H1 (cell line): ENCODE measurements at regions not wholly inside any gene's neighbourhood (a gene's known extent, or its start where the extent isn't known, plus 50 kb on each side); places are given as distances from the start of the nearest gene placed in this dataset.

Experiments
- CBX8 ChIP-seq: fragments of 300-800, 300-1000 bp; sonication (generic); IDR thresholded peaks from 2 replicates; pipeline ENCODE4 v1.7.1; 2016; ENCODE audit warnings: low read depth, low read length, borderline replicate concordance
- CHD2 ChIP-seq: IDR thresholded peaks from 2 replicates; pipeline ENCODE4 v1.6.1; 2012; ENCODE audit warnings: low read length, improper control_type of control experiment
- EGR1 ChIP-seq: IDR thresholded peaks from 2 replicates; pipeline ENCODE4 v1.6.1; 2011; ENCODE audit warnings: low read depth, low read length, borderline replicate concordance
- EZH2 ChIP-seq: fragments of 200-600 bp; sonication (generic); IDR thresholded peaks from 2 replicates; pipeline ENCODE4 v1.7.1; 2012; ENCODE audit warnings: low read depth, mild to moderate bottlenecking, moderate library complexity, low read length, inconsistent platforms; ENCODE audit not compliant: severe bottlenecking
- KDM1A ChIP-seq: fragments of 200-600, 300-600 bp; sonication (generic); IDR thresholded peaks from 2 replicates; pipeline ENCODE4 v1.7.1; 2016; ENCODE audit warnings: mild to moderate bottlenecking, low read length, borderline replicate concordance
- RAD21 ChIP-seq, 2 experiments: IDR thresholded peaks in 1 of 2; conservative IDR thresholded peaks in 1 of 2; 2 replicates each; pipeline ENCODE4 v1.6.1; 2011; ENCODE audit warnings: low read depth in 2 of 2, low read length in 2 of 2, improper control_type of control experiment in 1 of 2, inconsistent platforms in 1 of 2, mild to moderate bottlenecking in 1 of 2, moderate library complexity in 1 of 2
- RNF2 ChIP-seq: fragments of 200-900, 300-1000 bp; sonication (generic); IDR thresholded peaks from 2 replicates; pipeline ENCODE4 v1.7.1; 2016; ENCODE audit warnings: borderline replicate concordance, low read depth, mild to moderate bottlenecking, antibody characterized with exemption, low read length; ENCODE audit not compliant: poor library complexity, severe bottlenecking; ENCODE audit errors: missing control alignments
- SP1 ChIP-seq: IDR thresholded peaks from 2 replicates; pipeline ENCODE4 v1.6.1; 2011; ENCODE audit warnings: low read depth, low read length
- TF ChIP-seq, protein P1 (sequence below), 3 experiments: IDR thresholded peaks; 1 replicate in 2 of 3; 2 replicates in 1 of 3; pipeline versions ENCODE4 v1.5.1 to v1.6.1; 2011; ENCODE audit warnings: low read length in 3 of 3, mild to moderate bottlenecking in 3 of 3, inconsistent platforms in 2 of 3, low read depth in 1 of 3, moderate library complexity in 1 of 3; ENCODE audit not compliant: insufficient read depth in 1 of 3; ENCODE audit errors: control extremely low read depth in 1 of 3

DNA sequence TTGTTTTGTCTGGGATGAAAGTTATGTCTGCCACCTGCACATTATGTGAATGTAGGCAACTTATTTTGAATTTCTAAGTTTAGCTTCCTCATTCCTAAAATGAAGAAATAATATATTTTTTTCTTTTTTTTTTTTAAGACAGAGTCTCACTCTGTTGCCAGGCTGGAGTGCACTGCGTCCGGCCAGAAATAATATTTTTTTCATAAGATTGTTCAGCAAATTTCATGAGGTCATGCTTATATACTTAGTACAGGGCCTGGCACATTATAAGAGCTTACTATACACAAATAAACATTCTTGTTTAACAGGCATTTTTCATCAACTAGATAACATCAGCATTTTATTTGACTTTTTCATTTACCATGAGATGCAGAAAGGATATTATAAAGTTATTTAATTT lies 368.5 kb downstream of the GABRG2 start:
- TF ChIP-seq, protein P1, sequence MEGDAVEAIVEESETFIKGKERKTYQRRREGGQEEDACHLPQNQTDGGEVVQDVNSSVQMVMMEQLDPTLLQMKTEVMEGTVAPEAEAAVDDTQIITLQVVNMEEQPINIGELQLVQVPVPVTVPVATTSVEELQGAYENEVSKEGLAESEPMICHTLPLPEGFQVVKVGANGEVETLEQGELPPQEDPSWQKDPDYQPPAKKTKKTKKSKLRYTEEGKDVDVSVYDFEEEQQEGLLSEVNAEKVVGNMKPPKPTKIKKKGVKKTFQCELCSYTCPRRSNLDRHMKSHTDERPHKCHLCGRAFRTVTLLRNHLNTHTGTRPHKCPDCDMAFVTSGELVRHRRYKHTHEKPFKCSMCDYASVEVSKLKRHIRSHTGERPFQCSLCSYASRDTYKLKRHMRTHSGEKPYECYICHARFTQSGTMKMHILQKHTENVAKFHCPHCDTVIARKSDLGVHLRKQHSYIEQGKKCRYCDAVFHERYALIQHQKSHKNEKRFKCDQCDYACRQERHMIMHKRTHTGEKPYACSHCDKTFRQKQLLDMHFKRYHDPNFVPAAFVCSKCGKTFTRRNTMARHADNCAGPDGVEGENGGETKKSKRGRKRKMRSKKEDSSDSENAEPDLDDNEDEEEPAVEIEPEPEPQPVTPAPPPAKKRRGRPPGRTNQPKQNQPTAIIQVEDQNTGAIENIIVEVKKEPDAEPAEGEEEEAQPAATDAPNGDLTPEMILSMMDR (IDR thresholded peaks at IDR 0.05; ENCODE audit: control extremely low read depth in 1 of 3, insufficient read depth in 1 of 3, low read depth in 1 of 3, low read length in 3 of 3), result no peak
- no peak for TF ChIP-seq EGR1
- no peak for TF ChIP-seq CBX8
- TF ChIP-seq KDM1A, result no peak
- no peak for TF ChIP-seq EZH2
- no peak for TF ChIP-seq RAD21 (IDR thresholded peaks at IDR 0.05 in 1 of 2, conservative IDR thresholded peaks at IDR 0.05 in 1 of 2; ENCODE audit: low read depth in 2 of 2, low read length in 2 of 2)
- TF ChIP-seq CHD2, result no peak
- no peak for TF ChIP-seq SP1
- no peak for TF ChIP-seq RNF2
